GM19455 (cell line): ENCODE measurements at regions not wholly inside any gene's neighbourhood (a gene's known extent, or its start where the extent isn't known, plus 50 kb on each side); places are given as distances from the start of the nearest gene placed in this dataset.
"Not testable (repeated sequence)": the region's sequence is repeated elsewhere in the genome, so short reads cannot be mapped to it uniquely, and the experiment has no call there.

Source experiments
- ATAC-seq: cut with Tn5 transposase; IDR thresholded peaks from one replicate; pipeline ENCODE4 v1.9.1; 2021; ENCODE audit not compliant: unreplicated experiment

GRCh38 chr15:95044745-95045417, 813.5 kb downstream of the MCTP2 start:
- ATAC-seq, result no peak

- no peak for ATAC-seq
These were observed 820.5 kb downstream of the MCTP2 start for GRCh38 chr15:95051861-95052260.

GRCh38 chr15:95059346-95059905, 828.1 kb downstream of the MCTP2 start:
- no peak for ATAC-seq

GRCh38 chr15:95068701-95069521, 837.5 kb downstream of the MCTP2 start:
- ATAC-seq, result no peak

- no peak for ATAC-seq
These were observed 844.7 kb downstream of the MCTP2 start for GRCh38 chr15:95075792-95076677.

GRCh38 chr15:95076678-95076990, 845.3 kb downstream of the MCTP2 start:
- no peak for ATAC-seq

GRCh38 chr15:95078003-95078402, 846.6 kb downstream of the MCTP2 start:
- no peak for ATAC-seq

- not testable (repeated sequence) for ATAC-seq
These were observed 848.9 kb downstream of the MCTP2 start for GRCh38 chr15:95080228-95080627.

GRCh38 chr15:95085056-95085455, 853.7 kb downstream of the MCTP2 start:
- no peak for ATAC-seq

- ATAC-seq, result no peak
These were observed 855.3 kb downstream of the MCTP2 start for GRCh38 chr15:95086531-95087252.

GRCh38 chr15:95087253-95087609, 855.9 kb downstream of the MCTP2 start:
- ATAC-seq, result no peak

GRCh38 chr15:95091444-95091843, 860.1 kb downstream of the MCTP2 start:
- no peak for ATAC-seq

GRCh38 chr15:95095250-95095649, 863.9 kb downstream of the MCTP2 start:
- ATAC-seq, result no peak

- no peak for ATAC-seq
These were observed 865.3 kb downstream of the MCTP2 start for GRCh38 chr15:95096651-95097050.

GRCh38 chr15:95097361-95097760, 866.0 kb downstream of the MCTP2 start:
- no peak for ATAC-seq

GRCh38 chr15:95105229-95105628, 873.9 kb downstream of the MCTP2 start:
- no peak for ATAC-seq

GRCh38 chr15:95106801-95107200, 875.4 kb downstream of the MCTP2 start:
- ATAC-seq, result no peak

- no peak for ATAC-seq
These were observed 877.3 kb downstream of the MCTP2 start for GRCh38 chr15:95108673-95109072.

- ATAC-seq, result no peak
These were observed 880.6 kb downstream of the MCTP2 start for GRCh38 chr15:95111969-95112368.

GRCh38 chr15:95113041-95113440, 881.7 kb downstream of the MCTP2 start:
- no peak for ATAC-seq
